Tibial artery (tissue), 4 donors: ENCODE measurements at regions not wholly inside any gene's neighbourhood (a gene's known extent, or its start where the extent isn't known, plus 50 kb on each side); places are given as distances from the start of the nearest gene placed in this dataset.

Source experiments
- DNase-seq, 2 donors: peaks; one replicate each; pipeline ENCODE4 v3.0.0-alpha.2; 2019
- H3K27ac ChIP-seq, 2 donors: fragments of 200-600 bp; sonication (generic) in 1 of 2; 1 replicate in 1 of 2; 2 replicates in 1 of 2; pipeline ENCODE4 v1.5.1; 2018 to 2019; ENCODE audit warnings: mild to moderate bottlenecking in 1 of 2
- H3K27me3 ChIP-seq, 2 donors: fragments of 200-600 bp; sonication (generic) in 1 of 2; one replicate each; pipeline versions ENCODE4 v1.5.1 to v1.6.0; 2016 to 2019
- H3K36me3 ChIP-seq, 3 donors: fragments of 200-600 bp; sonication (generic) in 2 of 3; one replicate each; pipeline ENCODE4 v1.5.1; 2016 to 2019; ENCODE audit warnings: mild to moderate bottlenecking in 2 of 3
- H3K4me1 ChIP-seq, 4 donors: fragments of 200-600 bp; sonication (generic) in 2 of 4; 1 replicate in 3 of 4; 2 replicates in 1 of 4; pipeline ENCODE4 v1.5.1; 2016 to 2019
- H3K4me3 ChIP-seq, 2 donors: fragments of 200-600 bp; sonication (generic) in 1 of 2; 1 replicate in 1 of 2; 2 replicates in 1 of 2; pipeline ENCODE4 v1.5.1; 2018 to 2019; ENCODE audit warnings: mild to moderate bottlenecking in 2 of 2
- H3K9me3 ChIP-seq, 3 donors: fragments of 200-600 bp; sonication (generic) in 1 of 3; one replicate each; pipeline ENCODE4 v1.5.1; 2016 to 2019
- intact Hi-C: fragments of 100-400 bp; cut with DNase I; formaldehyde crosslinking; loops from one replicate; pipeline ENCODE4 v1.15.0; 2023; ENCODE audit warnings: low total_unique reads
- TF ChIP-seq, protein P1 (sequence below), 2 experiments: fragments of 200-600 bp in 1 of 2; fragments of 450-650 bp in 1 of 2; IDR thresholded peaks; one replicate each; pipeline ENCODE4 v1.5.1; 2017 to 2019; ENCODE audit warnings: antibody characterized with exemption in 2 of 2, mild to moderate bottlenecking in 1 of 2, moderate library complexity in 1 of 2

DNA sequence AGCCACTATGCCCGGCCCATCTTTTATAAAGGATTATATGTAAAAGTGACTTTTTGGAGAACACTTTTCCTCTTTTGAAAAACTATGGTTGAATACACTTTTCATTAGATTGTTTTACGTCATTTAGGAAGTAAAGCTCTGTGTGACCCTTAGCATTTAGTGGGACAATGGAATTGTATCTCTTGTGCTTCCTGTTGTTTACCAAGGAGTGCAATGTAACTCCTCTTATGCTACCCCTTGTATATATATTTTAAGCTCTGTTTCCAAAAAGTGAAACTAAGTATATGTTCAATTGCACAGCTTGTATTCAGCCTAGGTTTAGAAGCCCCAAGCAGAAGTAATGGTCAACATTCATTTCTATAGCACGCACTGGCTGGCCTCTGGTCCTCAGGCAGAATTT lies 183.1 kb upstream of the CITED2 start:
- H3K9me3 ChIP-seq: no peaks in the 10 kb centered on the region
- H3K36me3 ChIP-seq: no peaks in the 10 kb centered on the region
- H3K27me3 ChIP-seq: no peaks in the 10 kb centered on the region
- H3K4me3 ChIP-seq: no peak overlapping the region
- no peak overlapping the region for H3K27ac ChIP-seq
- TF ChIP-seq, protein P1, sequence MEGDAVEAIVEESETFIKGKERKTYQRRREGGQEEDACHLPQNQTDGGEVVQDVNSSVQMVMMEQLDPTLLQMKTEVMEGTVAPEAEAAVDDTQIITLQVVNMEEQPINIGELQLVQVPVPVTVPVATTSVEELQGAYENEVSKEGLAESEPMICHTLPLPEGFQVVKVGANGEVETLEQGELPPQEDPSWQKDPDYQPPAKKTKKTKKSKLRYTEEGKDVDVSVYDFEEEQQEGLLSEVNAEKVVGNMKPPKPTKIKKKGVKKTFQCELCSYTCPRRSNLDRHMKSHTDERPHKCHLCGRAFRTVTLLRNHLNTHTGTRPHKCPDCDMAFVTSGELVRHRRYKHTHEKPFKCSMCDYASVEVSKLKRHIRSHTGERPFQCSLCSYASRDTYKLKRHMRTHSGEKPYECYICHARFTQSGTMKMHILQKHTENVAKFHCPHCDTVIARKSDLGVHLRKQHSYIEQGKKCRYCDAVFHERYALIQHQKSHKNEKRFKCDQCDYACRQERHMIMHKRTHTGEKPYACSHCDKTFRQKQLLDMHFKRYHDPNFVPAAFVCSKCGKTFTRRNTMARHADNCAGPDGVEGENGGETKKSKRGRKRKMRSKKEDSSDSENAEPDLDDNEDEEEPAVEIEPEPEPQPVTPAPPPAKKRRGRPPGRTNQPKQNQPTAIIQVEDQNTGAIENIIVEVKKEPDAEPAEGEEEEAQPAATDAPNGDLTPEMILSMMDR (IDR thresholded peaks at IDR 0.05): no peak
- intact Hi-C loops: no loop called here
- no peaks in the 10 kb centered on the region for H3K4me1 ChIP-seq
- DNase-seq: no peak

DNA sequence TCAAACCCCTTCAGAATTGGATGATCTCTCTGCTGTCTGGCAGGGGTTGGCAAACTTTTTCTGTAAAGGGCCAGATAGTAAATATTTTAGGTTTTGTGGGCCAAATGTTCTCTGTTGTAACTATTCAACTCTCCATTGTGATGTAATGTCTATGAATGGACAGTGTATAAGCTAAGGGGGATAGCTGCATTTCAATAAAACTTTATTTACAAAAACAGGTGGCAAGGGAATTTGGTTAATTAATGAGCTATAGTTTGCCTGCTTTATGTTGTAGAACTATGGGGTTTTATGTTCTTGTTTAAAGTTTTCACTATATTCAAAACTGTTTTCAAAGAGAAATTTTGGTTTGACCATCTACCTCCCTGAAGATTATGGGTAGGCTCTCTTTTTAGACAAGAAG lies 182.1 kb upstream of the CITED2 start:
- no peak for DNase-seq
- intact Hi-C loops: no loop called here
- no peaks in the 10 kb centered on the region for H3K27me3 ChIP-seq
- no peaks in the 10 kb centered on the region for H3K4me1 ChIP-seq
- H3K9me3 ChIP-seq: no peaks in the 10 kb centered on the region
- no peak overlapping the region for H3K4me3 ChIP-seq
- TF ChIP-seq, protein P1 (IDR thresholded peaks at IDR 0.05): no peak
- no peak overlapping the region for H3K27ac ChIP-seq
- no peaks in the 10 kb centered on the region for H3K36me3 ChIP-seq

DNA sequence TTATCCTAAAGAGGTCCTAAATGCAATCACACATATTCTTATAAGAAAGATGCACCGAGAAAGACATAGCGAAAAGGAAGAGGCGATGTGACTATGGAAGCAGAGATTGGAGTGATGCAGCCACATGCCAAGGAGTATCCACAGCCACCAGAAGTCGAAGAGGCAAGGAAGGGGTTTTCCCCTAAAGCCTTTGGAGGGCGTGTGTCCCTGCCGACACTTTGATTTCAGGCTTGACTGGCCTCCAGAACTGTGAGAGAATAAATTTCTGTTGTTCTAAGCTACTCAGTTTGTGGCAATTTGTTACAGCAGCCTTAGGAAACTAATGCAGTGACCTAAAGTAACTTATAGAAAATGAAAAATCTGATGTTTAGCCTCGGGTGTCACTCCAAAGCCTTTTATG lies 179.5 kb upstream of the CITED2 start:
- intact Hi-C loops: no loop called here
- TF ChIP-seq, protein P1 (IDR thresholded peaks at IDR 0.05): no peak
- Histone ChIP-seq H3K4me3 (no peak overlapping the region), H3K9me3 (no peaks in the 10 kb centered on the region), H3K27me3 (no peaks in the 10 kb centered on the region), H3K4me1 (no peaks in the 10 kb centered on the region), H3K27ac (no peak overlapping the region), H3K36me3 (no peaks in the 10 kb centered on the region)
- DNase-seq: no peak

DNA sequence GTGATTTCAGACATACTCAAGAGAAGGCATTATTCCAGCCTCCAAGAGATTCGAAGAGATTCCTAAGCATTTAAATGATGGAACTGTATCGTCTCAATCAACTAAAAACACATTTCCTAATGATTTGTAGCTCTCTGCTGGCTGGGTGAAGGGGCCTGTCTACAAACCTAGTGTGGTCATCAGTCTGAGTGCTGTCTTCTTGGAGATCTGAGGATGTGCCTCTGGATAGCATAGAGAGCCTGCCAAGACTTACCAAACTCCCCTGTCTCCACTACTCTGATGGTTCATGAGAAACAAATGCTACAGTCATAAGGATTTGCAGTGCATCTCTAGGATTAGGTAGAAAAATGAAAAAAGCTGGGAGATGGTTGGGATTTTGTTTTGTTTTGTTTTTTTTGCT lies 176.9 kb upstream of the CITED2 start:
- H3K4me3 ChIP-seq: no peak overlapping the region
- H3K27me3 ChIP-seq: no peaks in the 10 kb centered on the region
- intact Hi-C loops: no loop called here
- H3K27ac ChIP-seq: no peak overlapping the region
- DNase-seq: no peak
- no peaks in the 10 kb centered on the region for H3K36me3 ChIP-seq
- H3K9me3 ChIP-seq: no peaks in the 10 kb centered on the region
- peaks cover 0 to 13% (median 8%) of the 10 kb centered on the region in 4 donors for H3K4me1 ChIP-seq
- TF ChIP-seq, protein P1 (IDR thresholded peaks at IDR 0.05): no peak

DNA sequence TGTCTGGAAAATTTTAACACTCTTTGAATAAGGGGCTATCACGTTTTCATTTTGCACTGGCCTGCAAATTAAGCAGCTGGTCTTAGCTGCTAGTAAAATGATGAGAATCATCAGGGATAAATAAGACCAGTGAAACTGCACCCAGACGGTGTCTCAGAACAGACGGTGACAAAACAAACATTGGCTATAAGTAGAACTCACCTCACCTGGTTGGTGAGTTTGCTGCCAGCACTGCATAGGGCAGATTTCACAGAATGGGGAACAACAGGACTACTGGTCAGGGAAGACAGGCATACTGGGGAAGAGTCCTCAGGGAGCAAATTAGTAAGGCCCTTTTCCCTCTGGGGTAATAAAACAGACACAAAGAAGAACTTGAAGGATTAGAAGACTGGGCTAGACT lies 175.9 kb upstream of the CITED2 start:
- no peaks in the 10 kb centered on the region for H3K36me3 ChIP-seq
- TF ChIP-seq, protein P1 (IDR thresholded peaks at IDR 0.05): no peak
- H3K4me1 ChIP-seq: peaks cover 0 to 23% (median 15%) of the 10 kb centered on the region in 4 donors
- DNase-seq: no peak
- no peaks in the 10 kb centered on the region for H3K27me3 ChIP-seq
- intact Hi-C loops: no loop called here
- no peak overlapping the region for H3K4me3 ChIP-seq
- H3K9me3 ChIP-seq: no peaks in the 10 kb centered on the region
- no peak overlapping the region for H3K27ac ChIP-seq

DNA sequence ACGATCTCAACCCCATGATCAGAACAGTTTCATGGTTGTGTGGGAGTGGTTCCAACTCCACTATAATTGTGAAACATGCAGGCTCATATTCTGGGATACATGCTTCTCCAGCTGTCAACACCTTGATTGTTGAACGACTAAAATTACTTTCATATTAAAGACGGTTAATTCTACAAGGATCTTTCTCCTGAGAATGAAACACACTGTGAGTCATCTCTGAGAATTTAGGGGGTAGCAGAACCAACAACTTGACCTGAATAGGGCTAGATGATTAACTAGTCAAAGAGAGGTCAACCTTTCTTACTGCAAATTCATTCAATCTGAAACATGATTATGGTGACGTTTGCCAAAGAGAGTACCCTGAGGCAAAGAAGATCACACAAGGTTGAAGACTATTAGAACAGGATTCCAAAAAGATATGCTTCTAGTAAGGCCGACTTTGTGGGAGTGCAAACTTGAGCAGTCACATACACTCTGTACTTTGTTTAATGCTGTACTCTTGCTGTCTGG lies 175.2 kb upstream of the CITED2 start:
- H3K27ac ChIP-seq: no peak overlapping the region
- peaks cover 0 to 31% (median 22%) of the 10 kb centered on the region in 4 donors for H3K4me1 ChIP-seq
- no peaks in the 10 kb centered on the region for H3K36me3 ChIP-seq
- no peak overlapping the region for H3K4me3 ChIP-seq
- intact Hi-C loops: no loop called here
- H3K27me3 ChIP-seq: no peaks in the 10 kb centered on the region
- no peaks in the 10 kb centered on the region for H3K9me3 ChIP-seq
- TF ChIP-seq, protein P1 (IDR thresholded peaks at IDR 0.05): no peak
- DNase-seq: no peak
